ENCODE measurements at regions not wholly inside any gene's neighbourhood (a gene's known extent, or its start where the extent isn't known, plus 50 kb on each side); places are given as distances from the start of the nearest gene placed in this dataset.

GRCh38 chr1:177488722-177489121, 318.0 kb downstream of the BRINP2 start:
- DNase-seq (ENCODE audit: low read depth in 2 of 2), result no peak

GRCh38 chr1:177487481-177487880, 316.7 kb downstream of the BRINP2 start:
- DNase-seq (ENCODE audit: low read depth in 2 of 2), result no peak

GRCh38 chr1:177480741-177481305, 310.1 kb downstream of the BRINP2 start:
- no peak for DNase-seq (ENCODE audit: low read depth in 2 of 2)

- DNase-seq (ENCODE audit: low read depth in 2 of 2), result no peak
Measured at GRCh38 chr1:177479600-177479999, 308.8 kb downstream of the BRINP2 start.

GRCh38 chr1:177476676-177477075, 305.9 kb downstream of the BRINP2 start:
- no peak for DNase-seq (ENCODE audit: low read depth in 2 of 2)

- DNase-seq (ENCODE audit: low read depth in 2 of 2), result no peak
Measured at GRCh38 chr1:177472567-177472966, 301.8 kb downstream of the BRINP2 start.

- no peak for DNase-seq (ENCODE audit: low read depth in 2 of 2)
Measured at GRCh38 chr1:177471244-177471643, 300.5 kb downstream of the BRINP2 start.

GRCh38 chr1:177469519-177469918, 298.8 kb downstream of the BRINP2 start:
- no peak for DNase-seq (ENCODE audit: low read depth in 2 of 2)

- DNase-seq (ENCODE audit: low read depth in 2 of 2), result no peak
Measured at GRCh38 chr1:177466286-177466685, 295.5 kb downstream of the BRINP2 start.

- no peak for DNase-seq (ENCODE audit: low read depth in 2 of 2)
Measured at GRCh38 chr1:177464686-177465085, 293.9 kb downstream of the BRINP2 start.

- no peak for DNase-seq (ENCODE audit: low read depth in 2 of 2)
Measured at GRCh38 chr1:177451191-177451590, 280.4 kb downstream of the BRINP2 start.

GRCh38 chr1:177448652-177449357, 278.0 kb downstream of the BRINP2 start:
- no peak for DNase-seq (ENCODE audit: low read depth in 2 of 2)

- peak in 1 of 2 donors; percentile 3 for DNase-seq (ENCODE audit: low read depth in 2 of 2)
Measured at GRCh38 chr1:177448036-177448615, 277.4 kb downstream of the BRINP2 start.

- no peak for DNase-seq (ENCODE audit: low read depth in 2 of 2)
Measured at GRCh38 chr1:177444997-177445746, 274.4 kb downstream of the BRINP2 start.

GRCh38 chr1:177443003-177443402, 272.2 kb downstream of the BRINP2 start:
- DNase-seq (ENCODE audit: low read depth in 2 of 2), result no peak

GRCh38 chr1:177442584-177442983, 271.8 kb downstream of the BRINP2 start:
- DNase-seq (ENCODE audit: low read depth in 2 of 2), result no peak

GRCh38 chr1:177441281-177441680, 270.5 kb downstream of the BRINP2 start:
- no peak for DNase-seq (ENCODE audit: low read depth in 2 of 2)

- DNase-seq (ENCODE audit: low read depth in 2 of 2), result no peak
Measured at GRCh38 chr1:177440821-177441220, 270.1 kb downstream of the BRINP2 start.

GRCh38 chr1:177439301-177439700, 268.5 kb downstream of the BRINP2 start:
- no peak for DNase-seq (ENCODE audit: low read depth in 2 of 2)

GRCh38 chr1:177435364-177435763, 264.6 kb downstream of the BRINP2 start:
- DNase-seq (ENCODE audit: low read depth in 2 of 2), result no peak

- DNase-seq (ENCODE audit: low read depth in 2 of 2), result no peak
Measured at GRCh38 chr1:177432897-177433296, 262.1 kb downstream of the BRINP2 start.

- DNase-seq (ENCODE audit: low read depth in 2 of 2), result no peak
Measured at GRCh38 chr1:177431123-177431522, 260.4 kb downstream of the BRINP2 start.

Data from lung microvascular endothelial cell (primary cell).